SH-SY5Y (cell line): ENCODE measurements at regions not wholly inside any gene's neighbourhood (a gene's known extent, or its start where the extent isn't known, plus 50 kb on each side); places are given as distances from the start of the nearest gene placed in this dataset.

ENCODE experiments used
- GATA2 ChIP-seq: IDR thresholded peaks from 2 replicates; pipeline ENCODE4 v1.6.1; 2011; ENCODE audit warnings: mild to moderate bottlenecking, low read depth, low read length
- GATA3 ChIP-seq: IDR thresholded peaks from 2 replicates; pipeline ENCODE4 v1.6.1; 2011; ENCODE audit warnings: low read depth, mild to moderate bottlenecking, low read length, moderate library complexity

DNA sequence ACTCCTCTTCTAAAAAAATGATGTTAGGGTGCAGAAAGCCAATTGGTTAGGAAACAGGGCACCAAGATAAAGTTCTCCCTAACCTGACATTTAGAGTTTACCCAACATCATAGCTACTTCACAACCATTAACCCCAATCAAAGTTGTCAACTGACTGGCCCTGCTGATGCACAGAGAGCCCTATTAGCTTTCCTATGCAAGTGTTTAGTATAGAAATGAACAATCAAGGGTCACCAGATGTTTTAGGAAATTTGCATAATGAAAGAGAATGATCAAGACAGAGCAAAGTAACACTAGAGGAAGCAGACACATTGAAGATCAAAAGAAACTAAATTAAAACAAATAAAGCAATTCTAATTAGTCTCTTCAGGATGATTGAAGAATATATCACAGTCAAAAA, 64.2 kb upstream of the DCC start:
- no peak for TF ChIP-seq GATA2
- TF ChIP-seq GATA3, result no peak
